ENCODE measurements at regions not wholly inside any gene's neighbourhood (a gene's known extent, or its start where the extent isn't known, plus 50 kb on each side); places are given as distances from the start of the nearest gene placed in this dataset.
"Not testable (repeated sequence)": the region's sequence is repeated elsewhere in the genome, so short reads cannot be mapped to it uniquely, and the experiment has no call there.

DNA sequence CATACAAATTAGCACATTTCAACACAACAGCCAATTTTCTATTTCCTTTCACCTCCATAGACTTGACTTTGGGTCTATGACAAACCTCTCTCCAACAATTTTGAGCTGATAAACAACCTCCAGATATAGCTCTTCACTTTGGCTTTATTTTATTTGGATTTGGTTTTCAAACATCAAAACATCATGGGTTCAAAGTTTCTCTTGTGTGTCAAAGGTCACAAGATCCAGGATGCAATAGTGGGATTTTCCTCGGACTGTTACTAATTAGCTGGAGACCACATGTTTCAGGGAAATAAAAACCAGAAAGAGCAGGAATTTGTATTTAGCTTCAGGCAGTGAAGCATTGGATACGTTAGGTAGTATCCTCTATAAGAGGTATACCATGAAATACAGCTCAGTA lies 351.0 kb upstream of the SOX9 start:
- H3K4me1 ChIP-seq: no peaks in the 10 kb centered on the region
- no peaks in the 10 kb centered on the region for H3K36me3 ChIP-seq
- H3K27me3 ChIP-seq: no peaks in the 10 kb centered on the region
- 54 to 71% (median 69%) methylated on average over 2 of the region's 2 CpGs for WGBS, 5 donors
- DNase-seq: no peak
- TF ChIP-seq, protein P1, sequence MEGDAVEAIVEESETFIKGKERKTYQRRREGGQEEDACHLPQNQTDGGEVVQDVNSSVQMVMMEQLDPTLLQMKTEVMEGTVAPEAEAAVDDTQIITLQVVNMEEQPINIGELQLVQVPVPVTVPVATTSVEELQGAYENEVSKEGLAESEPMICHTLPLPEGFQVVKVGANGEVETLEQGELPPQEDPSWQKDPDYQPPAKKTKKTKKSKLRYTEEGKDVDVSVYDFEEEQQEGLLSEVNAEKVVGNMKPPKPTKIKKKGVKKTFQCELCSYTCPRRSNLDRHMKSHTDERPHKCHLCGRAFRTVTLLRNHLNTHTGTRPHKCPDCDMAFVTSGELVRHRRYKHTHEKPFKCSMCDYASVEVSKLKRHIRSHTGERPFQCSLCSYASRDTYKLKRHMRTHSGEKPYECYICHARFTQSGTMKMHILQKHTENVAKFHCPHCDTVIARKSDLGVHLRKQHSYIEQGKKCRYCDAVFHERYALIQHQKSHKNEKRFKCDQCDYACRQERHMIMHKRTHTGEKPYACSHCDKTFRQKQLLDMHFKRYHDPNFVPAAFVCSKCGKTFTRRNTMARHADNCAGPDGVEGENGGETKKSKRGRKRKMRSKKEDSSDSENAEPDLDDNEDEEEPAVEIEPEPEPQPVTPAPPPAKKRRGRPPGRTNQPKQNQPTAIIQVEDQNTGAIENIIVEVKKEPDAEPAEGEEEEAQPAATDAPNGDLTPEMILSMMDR (IDR thresholded peaks at IDR 0.05): no peak
- TF ChIP-seq POLR2AphosphoS5 (IDR thresholded peaks at IDR 0.05) (no peak), EP300 (IDR thresholded peaks at IDR 0.05) (no peak), POLR2A (IDR thresholded peaks at IDR 0.05) (no peak)
- H3K9me3 ChIP-seq: no peaks in the 10 kb centered on the region
- intact Hi-C loops (cut with DNase I; ENCODE audit: low total_unique reads): no loop called here
- H3K27ac ChIP-seq: no peak overlapping the region
- no peak overlapping the region for H3K4me3 ChIP-seq

DNA sequence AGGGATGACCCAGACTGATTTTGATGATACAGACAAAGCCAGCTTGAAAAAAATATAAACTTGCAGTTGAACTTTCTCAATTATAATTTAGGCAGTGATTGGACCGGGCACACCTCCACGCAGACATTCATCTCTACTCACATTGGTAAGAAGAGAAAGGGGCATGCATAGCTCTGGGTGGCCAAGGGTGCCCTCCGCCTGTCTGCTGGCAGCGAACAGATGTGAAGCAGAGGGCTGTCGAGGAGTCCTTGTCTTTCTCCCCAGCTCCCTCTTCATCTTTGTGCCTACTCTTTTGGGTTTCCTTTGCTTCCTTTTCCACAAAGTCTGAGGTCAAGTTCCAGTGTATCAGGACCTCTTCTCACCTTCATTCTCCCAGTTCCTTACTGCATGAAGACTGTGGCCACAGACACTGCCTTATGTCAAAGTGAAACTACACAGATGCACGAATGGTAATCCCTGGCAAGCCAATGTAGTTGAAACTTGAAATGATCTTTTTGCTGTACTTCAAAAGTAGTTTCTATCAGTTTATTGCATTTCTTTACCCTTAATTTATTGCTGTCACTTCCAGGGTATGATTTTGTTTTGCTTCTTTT lies 343.7 kb upstream of the SOX9 start:
- H3K36me3 ChIP-seq: no peaks in the 10 kb centered on the region
- TF ChIP-seq EP300 (IDR thresholded peaks at IDR 0.05): no peak
- TF ChIP-seq POLR2AphosphoS5 (IDR thresholded peaks at IDR 0.05): no peak
- no peak for TF ChIP-seq POLR2A (IDR thresholded peaks at IDR 0.05)
- TF ChIP-seq, protein P1 (IDR thresholded peaks at IDR 0.05): no peak
- H3K27ac ChIP-seq: no peak overlapping the region
- WGBS, 5 donors: 85 to 91% (median 90%) methylated on average over 6 of the region's 6 CpGs
- no peaks in the 10 kb centered on the region for H3K9me3 ChIP-seq
- DNase-seq: no peak
- H3K4me1 ChIP-seq: no peaks in the 10 kb centered on the region
- H3K4me3 ChIP-seq: no peak overlapping the region
- intact Hi-C loops (cut with DNase I; ENCODE audit: low total_unique reads): no loop called here
- H3K27me3 ChIP-seq: no peaks in the 10 kb centered on the region

DNA sequence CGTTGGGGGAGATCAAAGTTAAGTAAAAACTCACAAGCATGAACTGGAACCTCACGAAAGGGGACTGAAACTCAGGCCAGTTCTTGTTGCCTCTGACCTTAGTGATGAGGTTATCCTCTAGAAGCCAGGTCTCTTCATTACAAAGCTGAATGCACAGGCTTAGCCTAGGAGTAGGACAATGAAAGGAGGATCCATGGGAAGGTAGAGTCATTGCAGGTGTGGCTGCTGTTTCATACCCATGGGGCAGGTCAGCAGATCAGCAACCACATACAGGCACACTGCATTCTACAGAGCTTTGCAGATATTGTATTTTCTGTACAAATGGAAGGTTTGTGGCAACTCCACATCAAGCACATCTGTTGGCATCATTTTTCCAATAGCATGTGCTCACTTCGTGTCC lies 341.3 kb upstream of the SOX9 start:
- no peaks in the 10 kb centered on the region for H3K27me3 ChIP-seq
- H3K4me3 ChIP-seq: no peak overlapping the region
- no peak for DNase-seq
- intact Hi-C loops (cut with DNase I; ENCODE audit: low total_unique reads): no loop called here
- no peak overlapping the region for H3K27ac ChIP-seq
- no peaks in the 10 kb centered on the region for H3K4me1 ChIP-seq
- TF ChIP-seq POLR2A (IDR thresholded peaks at IDR 0.05) (no peak), EP300 (IDR thresholded peaks at IDR 0.05) (no peak), POLR2AphosphoS5 (IDR thresholded peaks at IDR 0.05) (no peak)
- TF ChIP-seq, protein P1 (IDR thresholded peaks at IDR 0.05): no peak
- H3K36me3 ChIP-seq: no peaks in the 10 kb centered on the region
- no peaks in the 10 kb centered on the region for H3K9me3 ChIP-seq
- 75 to 84% (median 80%) methylated on average over 3 of the region's 3 CpGs for WGBS, 5 donors

DNA sequence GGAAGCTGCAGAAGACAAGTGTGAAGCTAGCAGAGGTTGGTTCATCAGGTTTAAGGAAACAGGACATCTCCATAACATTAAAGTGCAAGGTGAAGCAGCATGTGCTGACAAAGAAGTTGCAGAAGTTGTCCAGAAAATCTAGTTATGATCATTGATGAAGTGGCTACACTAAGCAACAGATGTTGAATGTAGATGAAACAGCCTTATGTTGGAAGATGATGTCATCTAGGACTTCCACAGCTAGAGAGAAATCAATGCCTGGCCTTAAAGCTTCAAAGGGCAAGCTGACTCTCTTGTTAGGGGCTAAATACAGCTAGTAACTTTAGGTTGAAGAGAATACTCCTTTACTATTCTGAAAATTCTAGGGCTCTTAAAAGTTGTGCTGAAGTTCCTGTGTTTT lies 340.2 kb upstream of the SOX9 start:
- intact Hi-C loops (cut with DNase I; ENCODE audit: low total_unique reads): no loop called here
- TF ChIP-seq POLR2AphosphoS5 (IDR thresholded peaks at IDR 0.05) (no peak), POLR2A (IDR thresholded peaks at IDR 0.05) (no peak)
- TF ChIP-seq, protein P1 (IDR thresholded peaks at IDR 0.05): no peak

GRCh38 chr17:71782021-71782420 lies 338.8 kb upstream of the SOX9 start:
- H3K36me3 ChIP-seq; H3K27ac ChIP-seq; H3K9me3 ChIP-seq; H3K4me1 ChIP-seq; H3K27me3 ChIP-seq; intact Hi-C loops (cut with DNase I; ENCODE audit: low total_unique reads); DNase-seq; H3K4me3 ChIP-seq: not testable (repeated sequence)
- WGBS, 5 donors: 83 to 93% (median 90%) methylated on average over 8 of the region's 8 CpGs

More for the DNA sequence above, 340.2 kb upstream of the SOX9 start:
- Histone ChIP-seq H3K4me3 (no peak overlapping the region), H3K36me3 (no peaks in the 10 kb centered on the region), H3K27me3 (no peaks in the 10 kb centered on the region), H3K4me1 (no peaks in the 10 kb centered on the region), H3K9me3 (no peaks in the 10 kb centered on the region), H3K27ac (no peak overlapping the region)
- DNase-seq: no peak

Measured in stomach (tissue), 8 donors.